ENCODE measurements at regions not wholly inside any gene's neighbourhood (a gene's known extent, or its start where the extent isn't known, plus 50 kb on each side); places are given as distances from the start of the nearest gene placed in this dataset.
"Not testable (repeated sequence)": the region's sequence is repeated elsewhere in the genome, so short reads cannot be mapped to it uniquely, and the experiment has no call there.

- no peak for DNase-seq
These were observed 85.4 kb upstream of the RALY start for GRCh38 chr20:33908336-33908735.

- no peak for DNase-seq
These were observed 84.8 kb upstream of the RALY start for GRCh38 chr20:33908868-33909267.

GRCh38 chr20:33909331-33909921 is 84.3 kb upstream of the RALY start:
- peak; percentile 88 for DNase-seq

GRCh38 chr20:33910056-33910455 is 83.7 kb upstream of the RALY start:
- DNase-seq: no peak

GRCh38 chr20:33910529-33911327 is 83.0 kb upstream of the RALY start:
- no peak for DNase-seq

GRCh38 chr20:33914919-33915318 is 78.8 kb upstream of the RALY start:
- DNase-seq: no peak

- DNase-seq: no peak
These were observed 77.9 kb upstream of the RALY start for GRCh38 chr20:33915726-33916331.

GRCh38 chr20:33916768-33917167 is 76.9 kb upstream of the RALY start:
- DNase-seq: no peak

- DNase-seq: no peak
These were observed 75.7 kb upstream of the RALY start for GRCh38 chr20:33917831-33918525.

GRCh38 chr20:33918662-33919061 is 75.0 kb upstream of the RALY start:
- DNase-seq: no peak

- no peak for DNase-seq
These were observed 74.1 kb upstream of the RALY start for GRCh38 chr20:33919653-33920052.

GRCh38 chr20:33922224-33922623 is 71.5 kb upstream of the RALY start:
- no peak for DNase-seq

- DNase-seq: no peak
These were observed 70.0 kb upstream of the RALY start for GRCh38 chr20:33923740-33924139.

- no peak for DNase-seq
These were observed 67.8 kb upstream of the RALY start for GRCh38 chr20:33925867-33926266.

GRCh38 chr20:33926425-33926824 is 67.3 kb upstream of the RALY start:
- no peak for DNase-seq

- no peak for DNase-seq
These were observed 66.0 kb upstream of the RALY start for GRCh38 chr20:33927724-33928123.

- no peak for DNase-seq
These were observed 63.8 kb upstream of the RALY start for GRCh38 chr20:33929917-33930316.

- DNase-seq: no peak
These were observed 60.2 kb upstream of the RALY start for GRCh38 chr20:33933469-33933909.

- no peak for DNase-seq
These were observed 57.1 kb upstream of the RALY start for GRCh38 chr20:33936656-33937055.

- DNase-seq: not testable (repeated sequence)
These were observed 54.7 kb upstream of the RALY start for GRCh38 chr20:33939031-33939430.

- no peak for DNase-seq
These were observed 53.0 kb upstream of the RALY start for GRCh38 chr20:33940666-33941065.
